HCT116 (cell line): ENCODE measurements at regions not wholly inside any gene's neighbourhood (a gene's known extent, or its start where the extent isn't known, plus 50 kb on each side); places are given as distances from the start of the nearest gene placed in this dataset.

ENCODE experiments used
- ATAC-seq: fragments of 200-7000 bp; cut with Tn5 transposase; 2 replicates; pipeline ENCODE4 v1.9.1; 2020; ENCODE audit warnings: mild to moderate bottlenecking, moderate library complexity
- BruUV-seq: library from RNA; stranded (reverse); fragments of 400-500 nt; replicated peaks from 2 replicates; lab custom pipeline; 2021; lab: Mats Ljungman, UMichigan
- CTCF ChIA-PET: fragments of 300-600 bp; sonication (Branson Sonifier 250); formaldehyde crosslinking; loops from one replicate; lab custom pipeline; 2021; ENCODE audit warnings: antibody characterized with exemption; lab: Charles Lee
- POLR2A ChIA-PET: fragments of 300-600, 350-600 bp; sonication (Branson Sonifier 250); formaldehyde crosslinking; loops from one replicate; lab custom pipeline; 2021; ENCODE audit warnings: antibody characterized with exemption; lab: Charles Lee
- RAD21 ChIA-PET, 2 experiments: fragments of 300-600 bp; sonication (Branson Sonifier 250); formaldehyde crosslinking; loops; one replicate each; lab custom pipeline; 2023; ENCODE audit warnings: low total read pairs in 2 of 2; ENCODE audit not compliant: uncharacterized antibody in 2 of 2, unreplicated experiment in 2 of 2, low non-redundant PET in 1 of 2; lab: Charles Lee
- DNase-seq: peaks from one replicate; pipeline ENCODE4 v3.0.0-alpha.2; 2010; ENCODE audit warnings: low read depth, low spot score
- H2AFZ ChIP-seq: fragments of 200-600 bp; shearing (Covaris generic), sonication (generic); 2 replicates; pipeline ENCODE4 v1.6.1; 2017; ENCODE audit warnings: low read depth, mixed run types, mixed read lengths, antibody characterized with exemption, low read length; ENCODE audit not compliant: poor library complexity, severe bottlenecking
- H3K27ac ChIP-seq: 2 replicates; pipeline ENCODE4 v1.5.1; 2012; ENCODE audit warnings: low read depth, low read length
- H3K27me3 ChIP-seq: fragments of 200-600 bp; sonication (generic); 2 replicates; pipeline ENCODE4 v1.6.1; 2016; ENCODE audit warnings: mixed run types, low read length, mixed read lengths; ENCODE audit not compliant: insufficient read depth
- H3K36me3 ChIP-seq, 2 experiments: fragments of 200-500 bp in 1 of 2; fragments of 200-600 bp in 1 of 2; sonication (Bioruptor generic) in 1 of 2; sonication (generic) in 1 of 2; 2 replicates each; pipeline versions ENCODE4 v1.5.1 to v1.6.1; 2014 to 2016; ENCODE audit warnings: low read length in 2 of 2, inconsistent platforms in 1 of 2, mixed read lengths in 1 of 2, mixed run types in 1 of 2; ENCODE audit not compliant: insufficient read depth in 2 of 2, control insufficient read depth in 1 of 2
- H3K4me1 ChIP-seq, 2 experiments: fragments of 200-600 bp in 1 of 2; sonication (generic) in 1 of 2; 2 replicates each; pipeline versions ENCODE4 v1.5.1 to v1.6.1; 2012 to 2017; ENCODE audit warnings: low read length in 2 of 2, inconsistent platforms in 1 of 2, mild to moderate bottlenecking in 1 of 2, mixed read lengths in 1 of 2, mixed run types in 1 of 2, moderate library complexity in 1 of 2; ENCODE audit not compliant: insufficient read depth in 2 of 2, control insufficient read depth in 1 of 2
- H3K4me2 ChIP-seq: fragments of 200-600 bp; sonication (generic); 2 replicates; pipeline ENCODE4 v1.6.1; 2017; ENCODE audit warnings: mixed run types, low read length, mixed read lengths
- H3K4me3 ChIP-seq, 2 experiments: fragments of 200-600 bp in 1 of 2; sonication (generic) in 1 of 2; replicated peaks in 1 of 2; 2 replicates each; pipeline ENCODE4 v1.5.1; 2011 to 2016; ENCODE audit warnings: low read length in 2 of 2, control low read depth in 1 of 2, low read depth in 1 of 2, mild to moderate bottlenecking in 1 of 2, mixed read lengths in 1 of 2, mixed run types in 1 of 2
- H3K79me2 ChIP-seq: fragments of 200-600 bp; sonication (generic); 2 replicates; pipeline ENCODE4 v1.6.1; 2017; ENCODE audit warnings: mild to moderate bottlenecking, mixed run types, low read length, moderate library complexity, mixed read lengths; ENCODE audit not compliant: insufficient read depth
- H3K9ac ChIP-seq: fragments of 200-600 bp; sonication (generic); 2 replicates; pipeline ENCODE4 v1.6.1; 2016; ENCODE audit warnings: low read length, mixed read lengths
- H3K9me2 ChIP-seq: fragments of 200-600 bp; sonication (generic), shearing (Covaris generic); 2 replicates; pipeline ENCODE4 v1.6.1; 2017; ENCODE audit warnings: mixed run types, mild to moderate bottlenecking, moderate library complexity; ENCODE audit not compliant: insufficient read depth
- H3K9me3 ChIP-seq, 2 experiments: fragments of 200-500 bp in 1 of 2; fragments of 200-600 bp in 1 of 2; sonication (Bioruptor generic) in 1 of 2; sonication (generic) in 1 of 2; 2 replicates each; pipeline ENCODE4 v1.6.1; 2014 to 2017; ENCODE audit warnings: low read length in 2 of 2, mixed read lengths in 2 of 2, inconsistent platforms in 1 of 2, low read depth in 1 of 2, mild to moderate bottlenecking in 1 of 2, mixed run types in 1 of 2, moderate library complexity in 1 of 2; ENCODE audit not compliant: control insufficient read depth in 1 of 2, insufficient read depth in 1 of 2
- H4K20me1 ChIP-seq: fragments of 200-600 bp; sonication (generic), shearing (Covaris generic); 2 replicates; pipeline ENCODE4 v1.6.1; 2017; ENCODE audit warnings: mixed run types, mild to moderate bottlenecking, moderate library complexity; ENCODE audit not compliant: insufficient read depth
- ATF3 ChIP-seq: IDR thresholded peaks from 2 replicates; pipeline ENCODE4 v1.6.1; 2012
- CEBPB ChIP-seq: IDR thresholded peaks from 2 replicates; pipeline ENCODE4 v1.6.1; 2012; ENCODE audit warnings: low read depth
- EGR1 ChIP-seq: IDR thresholded peaks from 2 replicates; pipeline ENCODE4 v1.6.1; 2012; ENCODE audit warnings: low read depth
- EZH2 ChIP-seq: fragments of 200-600 bp; sonication (generic); IDR thresholded peaks from 2 replicates; pipeline ENCODE4 v1.6.1; 2017; ENCODE audit warnings: antibody characterized with exemption, mixed run types
- EZH2phosphoT487 ChIP-seq: fragments of 200-600 bp; IDR thresholded peaks from 2 replicates; pipeline ENCODE4 v1.6.1; 2018; ENCODE audit warnings: antibody characterized with exemption, borderline replicate concordance
- JUND ChIP-seq: IDR thresholded peaks from 2 replicates; pipeline ENCODE4 v1.6.1; 2012
- POLR2A ChIP-seq: IDR thresholded peaks from 2 replicates; pipeline ENCODE4 v1.7.0; 2011; ENCODE audit warnings: borderline replicate concordance; ENCODE audit not compliant: insufficient read depth, insufficient read length; ENCODE audit errors: extremely low read depth
- POLR2AphosphoS5 ChIP-seq: IDR thresholded peaks from 2 replicates; pipeline ENCODE4 v1.6.1; 2011; ENCODE audit warnings: mild to moderate bottlenecking, low read depth, low read length, moderate library complexity
- RAD21 ChIP-seq: IDR thresholded peaks from 2 replicates; pipeline ENCODE4 v1.6.1; 2012; ENCODE audit warnings: low read depth, mild to moderate bottlenecking
- SIN3A ChIP-seq: IDR thresholded peaks from 2 replicates; pipeline ENCODE4 v1.6.1; 2012; ENCODE audit warnings: low read depth
- SP1 ChIP-seq: IDR thresholded peaks from 2 replicates; pipeline ENCODE4 v1.6.1; 2012; ENCODE audit warnings: low read depth
- SRF ChIP-seq: IDR thresholded peaks from 2 replicates; pipeline ENCODE4 v1.6.1; 2012; ENCODE audit warnings: low read depth
- YY1 ChIP-seq: IDR thresholded peaks from 2 replicates; pipeline ENCODE4 v1.6.1; 2011; ENCODE audit warnings: low read length, low read depth, moderate library complexity, mild to moderate bottlenecking; ENCODE audit not compliant: insufficient replicate concordance; ENCODE audit errors: extremely low read depth
- ZBTB33 ChIP-seq: IDR thresholded peaks from 2 replicates; pipeline ENCODE4 v1.6.1; 2011; ENCODE audit warnings: mild to moderate bottlenecking, low read length, moderate library complexity; ENCODE audit not compliant: insufficient replicate concordance; ENCODE audit errors: extremely low read depth
- ZFX ChIP-seq: fragments of 450-650 bp; IDR thresholded peaks from 2 replicates; pipeline ENCODE4 v1.6.1; 2017
- ZNF274 ChIP-seq: fragments of 200-500 bp; sonication (Bioruptor generic); IDR thresholded peaks from 2 replicates; pipeline ENCODE4 v1.6.1; 2014; ENCODE audit warnings: mild to moderate bottlenecking, low read depth, low read length, inconsistent platforms
- intact Hi-C: fragments of 100-400 bp; cut with micrococcal nuclease; formaldehyde crosslinking; loops from 2 replicates; pipeline ENCODE4 v1.10.0; 2022
- TF ChIP-seq, protein P1 (sequence below): IDR thresholded peaks from 2 replicates; pipeline ENCODE4 v1.6.1; 2012

- Histone ChIP-seq H3K4me2 (no peak overlapping the region), H2AFZ (no peak overlapping the region), H3K9ac (no peak overlapping the region), H3K9me3 (peaks cover 0 to 9% of the 10 kb centered on the region in 2 experiments; a peak in 3 of 4 replicates), H3K36me3 (no peaks in the 10 kb centered on the region), H3K9me2 (no peaks in the 10 kb centered on the region), H3K27ac (no peak overlapping the region), H3K27me3 (no peaks in the 10 kb centered on the region), H3K4me3 (no peak overlapping the region), H4K20me1 (no peaks in the 10 kb centered on the region), H3K79me2 (no peaks in the 10 kb centered on the region), H3K4me1 (no peaks in the 10 kb centered on the region)
- RAD21 ChIA-PET: no interaction called here
- intact Hi-C loops: no loop called here
- TF ChIP-seq EZH2phosphoT487 (no peak), SP1 (no peak), YY1 (no peak), SRF (no peak), EZH2 (no peak)
- DNase-seq (no peak), ATAC-seq (no peak)
- POLR2A ChIA-PET: no interaction called here
- CTCF ChIA-PET: no interaction called here
- no TSS peak for BruUV-seq
These were observed 239.1 kb upstream of the CNTNAP4 start for GRCh38 chr16:76038097-76038496.

DNA sequence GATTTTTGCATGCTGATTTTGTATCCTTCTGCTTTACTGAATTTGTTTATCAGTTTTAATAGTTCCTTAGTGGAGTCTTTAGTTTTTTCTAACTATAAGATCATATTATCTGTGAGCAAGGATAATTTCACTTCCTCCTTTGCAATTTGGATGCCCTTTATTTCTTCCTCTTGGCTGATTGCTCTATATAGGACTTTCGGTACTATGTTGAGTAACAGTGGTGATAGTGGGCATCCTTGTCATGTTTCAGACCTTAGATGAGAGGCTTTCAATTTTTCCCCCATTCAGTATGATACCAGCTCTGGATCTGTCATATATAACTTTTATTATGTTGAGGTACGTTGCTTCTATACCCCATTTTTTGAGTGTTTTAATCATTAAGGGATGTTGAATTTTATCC, 224.5 kb upstream of the CNTNAP4 start:
- ATAC-seq: no peak
- H3K27me3 ChIP-seq: no peaks in the 10 kb centered on the region
- POLR2A ChIA-PET: no interaction called here
- TF ChIP-seq JUND: no peak
- TF ChIP-seq YY1: no peak
- TF ChIP-seq POLR2A: no peak
- TF ChIP-seq ATF3: no peak
- TF ChIP-seq EGR1: no peak
- TF ChIP-seq, protein P1, sequence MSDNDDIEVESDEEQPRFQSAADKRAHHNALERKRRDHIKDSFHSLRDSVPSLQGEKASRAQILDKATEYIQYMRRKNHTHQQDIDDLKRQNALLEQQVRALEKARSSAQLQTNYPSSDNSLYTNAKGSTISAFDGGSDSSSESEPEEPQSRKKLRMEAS: no peak
- TF ChIP-seq SIN3A: no peak
- no peak for TF ChIP-seq ZBTB33
- TF ChIP-seq POLR2AphosphoS5: no peak
- no peak for TF ChIP-seq SRF
- no peak for TF ChIP-seq RAD21
- TF ChIP-seq SP1: no peak
- no peak for TF ChIP-seq ZFX
- TF ChIP-seq ZNF274: no peak
- TF ChIP-seq CEBPB: no peak
- no peak for TF ChIP-seq EZH2

More for the DNA sequence above, 224.5 kb upstream of the CNTNAP4 start:
- no peak overlapping the region for H3K4me3 ChIP-seq
- no TSS peak for BruUV-seq
- H3K9ac ChIP-seq: no peak overlapping the region
- no peaks in the 10 kb centered on the region for H3K79me2 ChIP-seq
- no peaks in the 10 kb centered on the region for H3K36me3 ChIP-seq
- H3K4me1 ChIP-seq: no peaks in the 10 kb centered on the region
- DNase-seq: no peak
- H3K27ac ChIP-seq: no peak overlapping the region
- intact Hi-C loops: no loop called here
- no peak overlapping the region for H3K4me2 ChIP-seq
- no peaks in the 10 kb centered on the region for H3K9me2 ChIP-seq
- ChIA-PET RAD21 (no interaction called here), CTCF (no interaction called here)
- H2AFZ ChIP-seq: no peak overlapping the region
- H3K9me3 ChIP-seq: no peaks in the 10 kb centered on the region; a peak in 1 of 4 replicates
- H4K20me1 ChIP-seq: no peaks in the 10 kb centered on the region
